H1 (cell line): ENCODE measurements at regions not wholly inside any gene's neighbourhood (a gene's known extent, or its start where the extent isn't known, plus 50 kb on each side); places are given as distances from the start of the nearest gene placed in this dataset.

Source experiments
- CTCF ChIA-PET: fragments of 300-600 bp; sonication (Branson Sonifier 250); formaldehyde crosslinking; loops from one replicate; lab custom pipeline; 2021; ENCODE audit not compliant: partially characterized antibody; lab: Charles Lee
- POLR2A ChIA-PET: fragments of 300-600 bp; sonication (Branson Sonifier 250); formaldehyde crosslinking; loops from one replicate; lab custom pipeline; 2021; ENCODE audit warnings: inconsistent platforms; ENCODE audit not compliant: partially characterized antibody; lab: Charles Lee
- DNase-seq, 2 experiments: peaks; one replicate each; pipeline versions ENCODE4 v3.0.0 to v3.0.0-alpha.2; 2010 to 2022; ENCODE audit warnings: low spot score in 2 of 2, low read depth in 1 of 2, mixed read lengths in 1 of 2
- FAIRE-seq: peaks from 2 replicates; lab custom pipeline; 2011; peaks lifted over from hg19 to GRCh38; lab: Jason Lieb, UNC
- H2AFZ ChIP-seq: 2 replicates; pipeline ENCODE4 v1.8.1; 2012; ENCODE audit warnings: low read length, inconsistent platforms
- H2AK5ac ChIP-seq: 2 replicates; pipeline ENCODE4 v1.6.1; 2013; ENCODE audit warnings: low read depth, low read length
- H2BK120ac ChIP-seq: replicated peaks from 2 replicates; pipeline ENCODE3; 2013; ENCODE audit warnings: low read depth, low read length, inconsistent platforms
- H2BK12ac ChIP-seq: 2 replicates; pipeline ENCODE4 v1.6.1; 2013; ENCODE audit warnings: low read depth, low read length
- H2BK15ac ChIP-seq: 2 replicates; pipeline ENCODE4 v1.6.1; 2013; ENCODE audit warnings: low read length
- H2BK20ac ChIP-seq: 2 replicates; pipeline ENCODE4 v1.6.1; 2013; ENCODE audit warnings: low read length
- H2BK5ac ChIP-seq: 2 replicates; pipeline ENCODE4 v1.6.1; 2013; ENCODE audit warnings: low read depth, low read length
- H3K14ac ChIP-seq: 2 replicates; pipeline ENCODE4 v1.6.1; 2013; ENCODE audit warnings: inconsistent platforms; ENCODE audit not compliant: insufficient read length
- H3K18ac ChIP-seq: 2 replicates; pipeline ENCODE4 v1.6.1; 2013; ENCODE audit warnings: low read length; ENCODE audit errors: extremely low read depth
- H3K23ac ChIP-seq: 2 replicates; pipeline ENCODE4 v1.6.1; 2013; ENCODE audit warnings: inconsistent platforms; ENCODE audit not compliant: insufficient read length
- H3K23me2 ChIP-seq: 2 replicates; pipeline ENCODE4 v1.6.1; 2013; ENCODE audit warnings: low read depth, low read length
- H3K27ac ChIP-seq: 2 replicates; pipeline ENCODE4 v1.6.1; 2011; ENCODE audit warnings: low read depth, low read length, inconsistent platforms
- H3K27me3 ChIP-seq, 4 experiments: replicated peaks in 1 of 4; 1 replicate in 1 of 4; 2 replicates in 3 of 4; pipeline versions ENCODE4 v1.6.1 to v1.8.1; 2011 to 2013; ENCODE audit warnings: low read length in 3 of 4, mild to moderate bottlenecking in 3 of 4, inconsistent platforms in 2 of 4, mixed read lengths in 2 of 4, moderate library complexity in 1 of 4; ENCODE audit not compliant: control insufficient read depth in 3 of 4, insufficient read depth in 3 of 4; ENCODE audit errors: extremely low read depth in 1 of 4
- H3K36me3 ChIP-seq, 4 experiments: 2 replicates each; pipeline versions ENCODE4 v1.6.1 to v1.8.1; 2011 to 2013; ENCODE audit warnings: mild to moderate bottlenecking in 4 of 4, low read length in 3 of 4, moderate library complexity in 2 of 4, control low read depth in 1 of 4, inconsistent platforms in 1 of 4; ENCODE audit not compliant: insufficient read depth in 4 of 4, control insufficient read depth in 2 of 4
- H3K4ac ChIP-seq: replicated peaks from 2 replicates; pipeline ENCODE3; 2013; ENCODE audit warnings: low read length, low read depth, mixed read lengths, inconsistent platforms; ENCODE audit not compliant: insufficient read length
- H3K4me1 ChIP-seq, 4 experiments: replicated peaks in 1 of 4; 1 replicate in 1 of 4; 2 replicates in 3 of 4; pipeline versions ENCODE4 v1.6.1 to v1.8.1; 2011 to 2013; ENCODE audit warnings: low read length in 3 of 4, inconsistent platforms in 2 of 4, mixed read lengths in 1 of 4; ENCODE audit not compliant: insufficient read depth in 4 of 4, control insufficient read depth in 3 of 4
- H3K4me2 ChIP-seq, 2 experiments: 2 replicates each; pipeline versions ENCODE4 v1.6.1 to v1.8.1; 2011 to 2013; ENCODE audit warnings: low read depth in 2 of 2, low read length in 2 of 2, control low read depth in 1 of 2, inconsistent platforms in 1 of 2, mild to moderate bottlenecking in 1 of 2; ENCODE audit not compliant: insufficient read depth in 1 of 2
- H3K4me3 ChIP-seq, 4 experiments: fragments of 200-600, 300-600 bp in 1 of 4; sonication (generic), shearing (Covaris generic), sonication (Bioruptor Twin) in 1 of 4; 2 replicates each; pipeline versions ENCODE4 v1.5.1 to v1.8.1; 2011 to 2016; ENCODE audit warnings: low read length in 4 of 4, low read depth in 3 of 4, control low read depth in 2 of 4, inconsistent platforms in 2 of 4, mild to moderate bottlenecking in 2 of 4, mixed read lengths in 1 of 4, moderate library complexity in 1 of 4; ENCODE audit not compliant: insufficient read depth in 2 of 4; ENCODE audit errors: extremely low read depth in 1 of 4
- H3K56ac ChIP-seq: replicated peaks from 2 replicates; pipeline ENCODE3; 2013; ENCODE audit warnings: low read depth, mild to moderate bottlenecking, mixed read lengths, low read length, inconsistent platforms; ENCODE audit not compliant: insufficient read length
- H3K79me1 ChIP-seq: 2 replicates; pipeline ENCODE4 v1.6.1; 2013; ENCODE audit warnings: low read depth, low read length, control low read depth
- H3K79me2 ChIP-seq, 2 experiments: 2 replicates each; pipeline versions ENCODE4 v1.6.1 to v1.8.1; 2012 to 2013; ENCODE audit warnings: low read length in 2 of 2, mild to moderate bottlenecking in 2 of 2, inconsistent platforms in 1 of 2; ENCODE audit not compliant: insufficient read depth in 2 of 2, control insufficient read depth in 1 of 2
- H3K9ac ChIP-seq, 4 experiments: replicated peaks in 1 of 4; 1 replicate in 1 of 4; 2 replicates in 3 of 4; pipeline versions ENCODE4 v1.6.1 to v1.8.1; 2011 to 2013; ENCODE audit warnings: low read depth in 3 of 4, low read length in 3 of 4, control low read depth in 2 of 4, mild to moderate bottlenecking in 2 of 4, moderate library complexity in 2 of 4, inconsistent platforms in 1 of 4; ENCODE audit errors: extremely low read depth in 1 of 4
- H3K9me3 ChIP-seq, 2 experiments: 2 replicates each; pipeline versions ENCODE4 v1.6.1 to v1.8.1; 2012 to 2013; ENCODE audit warnings: mild to moderate bottlenecking in 2 of 2, moderate library complexity in 2 of 2, control low read depth in 1 of 2, inconsistent platforms in 1 of 2, low read depth in 1 of 2, low read length in 1 of 2, mixed read lengths in 1 of 2; ENCODE audit not compliant: insufficient read depth in 2 of 2
- H4K20me1 ChIP-seq, 2 experiments: replicated peaks in 1 of 2; 2 replicates each; pipeline versions ENCODE3 to v1.8.1; 2011 to 2013; ENCODE audit warnings: inconsistent platforms in 2 of 2, low read length in 2 of 2, mild to moderate bottlenecking in 1 of 2; ENCODE audit not compliant: insufficient read depth in 2 of 2, control insufficient read depth in 1 of 2
- H4K5ac ChIP-seq: 2 replicates; pipeline ENCODE4 v1.6.1; 2013; ENCODE audit warnings: low read length, low read depth, mixed read lengths, inconsistent platforms; ENCODE audit not compliant: insufficient read length
- H4K8ac ChIP-seq: 2 replicates; pipeline ENCODE4 v1.8.0; 2013; ENCODE audit warnings: mild to moderate bottlenecking, moderate library complexity, low read length, inconsistent platforms; ENCODE audit not compliant: insufficient read depth; ENCODE audit errors: extremely low read depth
- H4K91ac ChIP-seq: replicated peaks from 2 replicates; pipeline ENCODE3; 2013; ENCODE audit warnings: low read length, mixed read lengths, inconsistent platforms; ENCODE audit not compliant: insufficient read length
- ASH2L ChIP-seq: fragments of 200-600, 300-600 bp; sonication (generic); IDR thresholded peaks from one replicate; pipeline ENCODE4 v1.7.1; 2017; ENCODE audit warnings: low read length
- CBX5 ChIP-seq: fragments of 300-800, 300-1000 bp; sonication (generic); IDR thresholded peaks from 2 replicates; pipeline ENCODE4 v1.7.1; 2016; ENCODE audit warnings: antibody characterized with exemption, low read length, low read depth
- CBX8 ChIP-seq: fragments of 300-800, 300-1000 bp; sonication (generic); IDR thresholded peaks from 2 replicates; pipeline ENCODE4 v1.7.1; 2016; ENCODE audit warnings: low read depth, low read length, borderline replicate concordance
- POLR2A ChIP-seq, 2 experiments: IDR thresholded peaks; 1 replicate in 1 of 2; 2 replicates in 1 of 2; pipeline ENCODE4 v1.6.1; 2011; ENCODE audit warnings: low read depth in 2 of 2, low read length in 2 of 2, mild to moderate bottlenecking in 2 of 2; ENCODE audit errors: control extremely low read depth in 1 of 2
- POLR2AphosphoS5 ChIP-seq: IDR thresholded peaks from 2 replicates; pipeline ENCODE4 v1.6.1; 2011; ENCODE audit warnings: low read depth, low read length
- WGBS, 2 experiments: shearing (Covaris generic) in 1 of 2; methylation state at CpG; one replicate each; pipeline versions ENCODE4 v1.1.6 to v1.1.7; 2013 to 2015; ENCODE audit warnings: low lambda C conversion rate in 2 of 2, mixed read lengths in 2 of 2, inconsistent platforms in 1 of 2, low coverage in 1 of 2, missing lambda C conversion rate in 1 of 2; ENCODE audit not compliant: insufficient replicate concordance in 2 of 2, insufficient coverage in 1 of 2, insufficient read length in 1 of 2; ENCODE audit errors: extremely low coverage in 1 of 2, missing lambda C conversion rate in 1 of 2; 5-methylcytosine and 5-hydroxymethylcytosine counted together
- TF ChIP-seq, protein P1 (sequence below): IDR thresholded peaks from 2 replicates; pipeline ENCODE4 v1.6.1; 2012; ENCODE audit warnings: low read length, inconsistent platforms
- TF ChIP-seq, protein P2 (sequence below): IDR thresholded peaks from 2 replicates; pipeline ENCODE4 v1.6.1; 2012; ENCODE audit warnings: inconsistent platforms

DNA sequence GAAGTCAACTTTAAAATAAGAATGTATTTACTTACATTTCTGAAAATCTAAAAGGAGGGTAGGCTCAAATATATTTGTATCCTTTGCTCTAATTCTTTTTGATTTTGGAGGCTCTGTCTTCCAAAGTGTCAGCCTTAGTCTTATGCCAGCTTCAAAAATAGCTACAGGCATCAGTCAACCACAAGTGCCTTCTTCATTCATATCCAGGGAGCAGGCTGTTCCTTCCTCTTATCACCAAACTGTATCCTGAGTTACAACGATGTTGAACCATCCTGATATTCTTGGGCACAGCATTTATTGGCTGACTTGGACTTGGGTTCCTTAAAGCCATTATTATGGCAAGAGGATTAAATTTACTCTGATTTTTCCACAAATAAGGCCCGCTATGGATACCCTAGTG lies 1161.3 kb downstream of the PCDH17 start:
- H3K4me3 ChIP-seq: no peak overlapping the region
- H3K4me1 ChIP-seq: no peaks in the 10 kb centered on the region
- H3K4me2 ChIP-seq: no peak overlapping the region
- no peak for FAIRE-seq
- no peak overlapping the region for H2BK120ac ChIP-seq
- H2BK12ac ChIP-seq: no peak overlapping the region
- no peak overlapping the region for H3K56ac ChIP-seq
- 88% methylated on average over 2 of the region's 2 CpGs; no CpG with 5 or more reads in 1 of the 2 experiments for WGBS, 2 experiments
- H2BK5ac ChIP-seq: no peak overlapping the region
- ChIA-PET CTCF (no interaction called here), POLR2A (no interaction called here)
- no peaks in the 10 kb centered on the region for H3K9me3 ChIP-seq
- H2AFZ ChIP-seq: no peak overlapping the region
- no peak overlapping the region for H4K8ac ChIP-seq
- no peak overlapping the region for H3K4ac ChIP-seq
- H3K27me3 ChIP-seq: no peaks in the 10 kb centered on the region
- H2BK15ac ChIP-seq: no peak overlapping the region
- TF ChIP-seq CBX5 (no peak), POLR2AphosphoS5 (no peak), ASH2L (no peak), CBX8 (no peak), POLR2A (IDR thresholded peaks at IDR 0.05; ENCODE audit: control extremely low read depth in 1 of 2, low read depth in 2 of 2, low read length in 2 of 2) (no peak)
- TF ChIP-seq, protein P1, sequence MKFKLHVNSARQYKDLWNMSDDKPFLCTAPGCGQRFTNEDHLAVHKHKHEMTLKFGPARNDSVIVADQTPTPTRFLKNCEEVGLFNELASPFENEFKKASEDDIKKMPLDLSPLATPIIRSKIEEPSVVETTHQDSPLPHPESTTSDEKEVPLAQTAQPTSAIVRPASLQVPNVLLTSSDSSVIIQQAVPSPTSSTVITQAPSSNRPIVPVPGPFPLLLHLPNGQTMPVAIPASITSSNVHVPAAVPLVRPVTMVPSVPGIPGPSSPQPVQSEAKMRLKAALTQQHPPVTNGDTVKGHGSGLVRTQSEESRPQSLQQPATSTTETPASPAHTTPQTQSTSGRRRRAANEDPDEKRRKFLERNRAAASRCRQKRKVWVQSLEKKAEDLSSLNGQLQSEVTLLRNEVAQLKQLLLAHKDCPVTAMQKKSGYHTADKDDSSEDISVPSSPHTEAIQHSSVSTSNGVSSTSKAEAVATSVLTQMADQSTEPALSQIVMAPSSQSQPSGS: no peak
- TF ChIP-seq, protein P2, sequence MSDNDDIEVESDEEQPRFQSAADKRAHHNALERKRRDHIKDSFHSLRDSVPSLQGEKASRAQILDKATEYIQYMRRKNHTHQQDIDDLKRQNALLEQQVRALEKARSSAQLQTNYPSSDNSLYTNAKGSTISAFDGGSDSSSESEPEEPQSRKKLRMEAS: no peak
- no peak overlapping the region for H3K23ac ChIP-seq
- H2AK5ac ChIP-seq: no peak overlapping the region
- no peak for DNase-seq
- H3K79me2 ChIP-seq: no peaks in the 10 kb centered on the region
- no peak overlapping the region for H3K14ac ChIP-seq
- H3K36me3 ChIP-seq: no peaks in the 10 kb centered on the region
- no peak overlapping the region for H4K5ac ChIP-seq
- H2BK20ac ChIP-seq: no peak overlapping the region
- no peak overlapping the region for H3K27ac ChIP-seq
- H3K79me1 ChIP-seq: no peaks in the 10 kb centered on the region
- no peak overlapping the region for H3K9ac ChIP-seq
- no peaks in the 10 kb centered on the region for H3K23me2 ChIP-seq
- no peak overlapping the region for H3K18ac ChIP-seq
- H4K91ac ChIP-seq: no peak overlapping the region
- H4K20me1 ChIP-seq: no peaks in the 10 kb centered on the region
